ENCODE measurements at regions not wholly inside any gene's neighbourhood (a gene's known extent, or its start where the extent isn't known, plus 50 kb on each side); places are given as distances from the start of the nearest gene placed in this dataset.
"Not testable (repeated sequence)": the region's sequence is repeated elsewhere in the genome, so short reads cannot be mapped to it uniquely, and the experiment has no call there.

GRCh38 chr5:116881921-116882531, 307.4 kb upstream of the SEMA6A start:
- DNase-seq (ENCODE audit: low read depth), result no peak

- DNase-seq (ENCODE audit: low read depth), result no peak
Observed at GRCh38 chr5:116880601-116881000, 306.0 kb upstream of the SEMA6A start.

GRCh38 chr5:116880150-116880549, 305.5 kb upstream of the SEMA6A start:
- DNase-seq (ENCODE audit: low read depth), result no peak

DNA sequence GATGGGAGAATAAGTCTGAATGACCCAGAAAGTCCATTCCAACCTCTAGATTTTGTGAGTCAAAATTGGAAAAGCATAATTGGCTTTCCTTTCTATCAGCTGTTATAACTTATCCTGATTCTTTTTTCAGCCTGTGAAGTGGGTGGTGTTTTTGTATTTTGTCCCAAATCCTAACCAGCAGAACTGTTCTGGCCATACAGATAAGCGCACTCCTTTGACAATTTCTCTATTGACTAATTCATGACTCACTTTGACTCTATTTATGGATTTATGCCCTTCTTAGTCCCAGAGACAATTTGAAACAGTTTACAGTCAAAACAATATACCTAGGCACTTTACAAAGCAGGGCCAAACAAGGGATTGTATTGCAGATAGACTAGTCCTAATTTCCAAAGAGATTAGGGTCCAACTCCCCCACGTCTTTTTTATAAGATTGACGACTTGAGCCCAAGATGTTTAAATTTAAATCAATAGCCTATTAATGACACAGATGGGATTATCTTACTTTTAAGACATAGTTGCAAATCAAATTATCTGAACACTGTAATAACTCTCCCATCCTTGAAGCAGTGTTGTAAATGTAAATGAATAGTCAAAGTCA, 301.7 kb upstream of the SEMA6A start:
- DNase-seq (ENCODE audit: low read depth), result no peak

- no peak for DNase-seq (ENCODE audit: low read depth)
Observed at GRCh38 chr5:116872986-116873385, 298.4 kb upstream of the SEMA6A start.

DNA sequence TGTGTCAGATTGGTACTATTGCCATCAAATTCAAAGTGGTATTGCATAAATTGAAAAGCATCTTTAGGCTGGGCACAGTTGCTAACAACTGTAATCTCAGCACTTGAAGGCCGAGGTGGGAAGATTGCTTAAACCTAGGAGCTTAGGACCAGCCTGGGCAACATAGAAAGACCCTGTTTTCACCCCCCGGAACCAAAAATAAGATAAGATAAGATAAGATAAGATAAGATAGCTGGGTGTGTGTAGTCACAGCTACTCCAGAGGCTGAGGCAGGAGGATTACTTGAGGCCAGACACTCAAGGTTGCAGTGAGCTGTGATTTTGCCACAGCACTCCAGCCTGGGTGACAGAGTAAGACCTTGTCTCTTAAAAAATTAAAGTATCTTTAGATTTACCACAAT, 297.9 kb upstream of the SEMA6A start:
- no peak for DNase-seq (ENCODE audit: low read depth)

DNA sequence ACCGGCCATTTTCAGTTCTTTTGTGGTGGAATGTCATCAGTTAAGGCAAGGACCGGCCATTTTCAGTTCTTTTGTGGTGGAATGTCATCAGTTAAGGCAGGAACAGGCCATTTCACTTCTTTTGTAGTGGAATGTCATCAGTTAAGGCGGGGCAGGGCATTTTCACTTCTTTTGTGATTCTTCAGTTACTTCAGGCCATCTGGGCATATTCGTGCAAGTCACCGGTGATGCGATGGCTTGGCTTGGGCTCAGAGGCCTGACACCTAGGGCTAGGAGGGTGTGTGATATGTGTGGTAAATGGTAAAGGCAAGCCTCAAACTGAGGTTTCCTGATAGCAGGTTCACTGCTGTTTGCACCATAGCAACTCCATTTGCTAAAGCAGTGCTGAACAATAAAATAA, 293.2 kb upstream of the SEMA6A start:
- not testable (repeated sequence) for DNase-seq (ENCODE audit: low read depth)

- DNase-seq (ENCODE audit: low read depth), result no peak
Observed at GRCh38 chr5:116865651-116866050, 291.0 kb upstream of the SEMA6A start.

- DNase-seq (ENCODE audit: low read depth), result no peak
Observed at GRCh38 chr5:116864838-116865190, 290.2 kb upstream of the SEMA6A start.

DNA sequence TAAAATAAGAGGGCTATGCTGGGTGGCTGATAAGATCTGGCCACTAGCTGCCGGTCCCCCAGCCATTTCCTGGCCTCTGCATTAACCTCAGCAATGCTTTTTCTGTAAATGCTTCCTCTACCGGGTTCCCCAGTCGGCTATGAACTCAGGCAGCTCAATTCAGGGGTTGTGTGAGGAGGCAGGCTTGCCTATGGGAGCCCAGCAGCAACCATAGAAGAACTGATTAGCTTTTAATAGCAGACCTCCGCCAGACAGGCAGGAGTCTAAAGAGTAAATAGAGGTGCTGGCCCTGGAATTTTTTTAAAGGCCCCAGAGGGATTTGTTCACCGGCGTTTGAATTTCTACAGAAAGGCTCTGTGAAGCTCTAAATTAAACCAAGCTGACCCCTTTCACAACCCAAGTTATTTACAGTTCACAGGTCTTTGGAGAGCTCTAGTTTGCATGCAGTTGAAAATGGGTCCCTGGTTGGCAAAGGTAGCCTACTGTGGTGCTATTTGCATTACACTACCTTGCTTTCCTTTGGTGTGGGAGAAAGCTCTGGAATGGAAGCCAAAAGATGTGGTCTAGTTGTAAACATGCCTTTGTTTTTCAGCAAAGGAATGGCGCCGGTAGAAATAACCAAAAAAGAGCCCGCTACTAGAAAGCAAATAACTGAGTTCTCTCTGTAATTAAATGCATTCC, 289.7 kb upstream of the SEMA6A start:
- DNase-seq (ENCODE audit: low read depth), result no peak

GRCh38 chr5:116862632-116863455, 288.2 kb upstream of the SEMA6A start:
- no peak for DNase-seq (ENCODE audit: low read depth)

- DNase-seq (ENCODE audit: low read depth), result no peak
Observed at GRCh38 chr5:116861666-116862065, 287.0 kb upstream of the SEMA6A start.

DNA sequence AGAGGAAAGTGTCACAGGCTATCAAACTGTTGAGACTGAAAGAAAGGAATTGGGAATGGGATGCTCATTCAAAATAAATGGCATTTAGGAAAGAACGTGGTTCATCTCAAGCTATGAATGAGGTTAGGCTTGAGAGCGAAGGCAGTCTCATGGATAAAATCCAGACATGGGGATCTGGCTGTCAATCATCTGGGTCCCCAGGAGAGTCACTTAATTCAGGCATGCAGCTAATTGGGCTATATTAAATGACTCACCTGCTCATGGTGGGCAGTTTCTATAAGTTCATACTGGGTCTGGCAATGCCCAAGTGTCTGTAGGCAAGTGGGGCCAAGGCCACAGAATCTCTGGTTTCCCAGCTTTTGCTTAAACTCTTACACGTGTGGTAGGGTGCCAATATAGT, 286.5 kb upstream of the SEMA6A start:
- no peak for DNase-seq (ENCODE audit: low read depth)

DNA sequence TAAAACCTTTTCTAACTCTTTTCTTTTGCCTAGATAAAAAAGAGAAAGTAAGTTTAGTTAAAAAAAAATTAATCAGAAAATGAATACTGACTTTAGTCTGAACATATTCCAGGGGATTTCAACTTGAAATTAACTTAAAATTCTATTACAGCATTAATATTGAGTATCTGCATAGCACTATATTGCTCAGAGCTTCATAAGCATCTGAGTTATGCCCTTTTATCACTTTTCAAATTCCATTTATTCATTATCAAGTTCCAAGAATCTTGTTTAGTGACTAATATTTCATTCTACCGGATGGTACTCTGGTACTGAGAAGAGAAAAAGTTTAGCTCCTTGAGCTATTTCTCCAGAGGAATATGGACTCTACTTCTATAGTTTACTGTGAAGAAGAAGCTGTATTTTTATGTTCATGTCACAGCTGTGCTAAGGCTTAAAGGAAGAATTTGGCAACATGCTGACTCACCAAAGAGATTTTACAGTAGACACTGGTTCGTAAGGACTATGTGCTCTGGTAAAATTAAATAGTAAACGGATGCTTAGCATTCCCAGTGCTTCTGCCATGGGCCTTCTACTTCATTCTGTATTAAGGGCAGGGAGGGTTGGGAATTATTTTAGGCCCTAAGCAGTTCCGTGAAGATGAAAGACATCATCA, 285.2 kb upstream of the SEMA6A start:
- no peak for DNase-seq (ENCODE audit: low read depth)

DNA sequence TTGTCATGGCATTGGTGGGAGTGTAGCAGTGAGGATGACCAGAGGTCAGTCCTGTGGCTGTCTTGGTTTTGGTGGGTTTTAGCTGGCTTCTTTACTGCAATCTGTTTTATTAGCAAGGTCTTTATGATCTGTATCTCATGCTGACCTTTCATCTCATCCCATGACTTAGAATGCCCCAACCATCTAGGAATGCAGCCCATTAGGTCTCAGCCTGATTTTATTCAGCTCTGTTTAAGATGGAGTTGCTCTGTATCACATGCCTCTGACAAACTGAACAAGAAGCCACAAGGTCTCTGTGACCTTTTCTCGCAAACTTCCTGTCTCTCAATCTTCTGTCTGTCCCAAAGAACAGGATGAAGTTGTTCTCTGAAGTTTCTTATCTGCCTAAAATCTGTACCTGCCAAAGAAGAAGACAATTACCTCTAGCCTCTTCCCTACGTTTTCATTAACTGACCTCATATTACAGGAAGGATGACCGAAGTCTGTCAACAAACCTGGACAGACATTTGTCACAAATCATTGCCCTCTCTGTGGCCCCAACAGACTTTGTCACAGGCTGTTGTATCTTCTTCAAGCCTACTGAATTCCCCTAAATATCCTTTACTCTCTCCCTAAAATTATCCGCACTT, 284.2 kb upstream of the SEMA6A start:
- no peak for DNase-seq (ENCODE audit: low read depth)

GRCh38 chr5:116858020-116858419, 283.4 kb upstream of the SEMA6A start:
- not testable (repeated sequence) for DNase-seq (ENCODE audit: low read depth)

DNA sequence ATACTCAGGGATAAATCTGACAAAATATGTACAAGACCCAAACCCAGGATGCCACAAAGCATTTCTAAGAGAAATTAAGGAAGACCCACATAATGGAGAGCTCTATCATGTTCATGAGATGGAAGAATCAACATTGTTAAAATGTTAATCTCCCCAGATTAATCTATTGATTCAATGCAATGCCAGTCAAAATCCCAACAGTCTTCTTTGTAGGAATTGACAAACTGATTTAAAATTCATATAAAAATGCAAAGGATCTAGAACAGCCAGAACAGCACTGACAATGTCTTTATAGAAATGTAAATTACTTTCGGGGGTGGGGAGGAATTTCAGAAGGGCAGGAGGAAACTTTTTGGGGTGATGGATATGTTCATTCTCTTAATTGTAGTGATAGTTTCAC, 281.6 kb upstream of the SEMA6A start:
- DNase-seq (ENCODE audit: low read depth), result no peak

DNA sequence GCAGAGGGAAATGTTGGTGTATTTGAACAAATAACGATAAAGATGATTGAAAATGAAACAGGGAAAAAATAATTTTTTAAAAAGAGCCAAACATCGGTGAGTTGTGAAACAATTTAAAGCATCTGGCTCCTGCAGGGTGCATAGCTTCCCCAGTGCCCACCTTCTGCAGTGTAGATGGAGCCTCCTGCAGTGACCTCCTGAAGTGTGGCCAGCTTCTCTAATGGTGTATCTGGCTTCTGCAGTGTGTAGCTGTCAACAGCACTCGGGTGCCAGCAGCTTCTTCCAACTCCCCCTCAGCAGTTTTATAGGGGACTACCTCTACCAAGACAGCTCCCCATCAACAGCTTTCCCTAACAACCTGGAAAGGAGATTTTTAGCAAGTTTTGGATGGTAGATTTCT, 279.4 kb upstream of the SEMA6A start:
- no peak for DNase-seq (ENCODE audit: low read depth)

DNA sequence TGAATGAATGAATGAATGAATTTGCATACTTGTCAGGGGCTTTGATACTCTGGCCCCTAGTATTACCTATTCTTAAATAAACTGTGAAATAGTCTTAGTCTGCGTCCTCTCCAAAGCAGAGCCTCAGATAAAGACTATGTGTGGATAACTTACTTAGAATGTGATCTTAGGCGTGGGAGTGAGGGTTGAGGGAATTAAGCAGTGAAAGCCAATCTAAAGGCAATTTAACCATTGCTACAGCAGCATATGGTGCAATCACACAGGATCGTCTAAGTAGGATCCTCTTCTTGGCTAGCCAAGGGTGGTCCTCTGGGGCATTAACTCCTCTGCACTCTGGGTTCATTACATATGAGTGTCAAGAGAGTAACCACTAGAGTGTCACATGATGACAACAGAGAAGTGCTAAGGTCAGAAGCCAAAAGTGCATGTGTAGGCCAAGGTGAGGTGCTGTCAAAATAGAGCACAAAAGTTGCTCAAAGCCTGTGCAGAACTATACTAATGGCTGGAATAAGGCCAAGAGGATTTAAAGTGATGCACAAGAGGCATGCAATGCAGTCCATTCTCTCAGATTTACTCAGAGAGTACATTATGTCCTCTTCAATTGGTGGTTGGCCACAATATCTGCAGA, 274.4 kb upstream of the SEMA6A start:
- no peak for DNase-seq (ENCODE audit: low read depth)

- DNase-seq (ENCODE audit: low read depth), result no peak
Observed at GRCh38 chr5:116847960-116848359, 273.3 kb upstream of the SEMA6A start.

GRCh38 chr5:116844015-116844414, 269.4 kb upstream of the SEMA6A start:
- no peak for DNase-seq (ENCODE audit: low read depth)
